Neural cell (in vitro differentiated cells): ENCODE measurements at regions not wholly inside any gene's neighbourhood (a gene's known extent, or its start where the extent isn't known, plus 50 kb on each side); places are given as distances from the start of the nearest gene placed in this dataset.

ENCODE experiments used
- H2AFZ ChIP-seq: fragments of 200-600, 300-800 bp; sonication (generic), shearing (Covaris generic); 2 replicates; pipeline ENCODE4 v1.6.0; 2014; ENCODE audit warnings: low read depth, mild to moderate bottlenecking, antibody characterized with exemption, low read length, moderate library complexity
- H3F3A ChIP-seq: fragments of 200-600 bp; shearing (Covaris generic); 2 replicates; pipeline ENCODE4 v1.6.1; 2016; ENCODE audit warnings: mild to moderate bottlenecking, moderate library complexity, mixed read lengths, antibody characterized with exemption, low read length; ENCODE audit not compliant: insufficient read depth, poor library complexity, severe bottlenecking
- H3K27ac ChIP-seq: fragments of 200-600, 300-800 bp; sonication (generic), shearing (Covaris generic); 2 replicates; pipeline ENCODE4 v1.5.1; 2014; ENCODE audit warnings: mild to moderate bottlenecking, low read length, moderate library complexity
- H3K27me3 ChIP-seq: fragments of 300-800, 200-600 bp; sonication (generic), shearing (Covaris generic); 2 replicates; pipeline ENCODE4 v1.6.0; 2014; ENCODE audit warnings: mild to moderate bottlenecking, low read depth, low read length, moderate library complexity; ENCODE audit not compliant: insufficient read depth
- H3K36me3 ChIP-seq: fragments of 300-800, 200-600 bp; sonication (generic), shearing (Covaris generic); 2 replicates; pipeline ENCODE4 v1.5.1; 2014; ENCODE audit warnings: mild to moderate bottlenecking, antibody characterized with exemption, low read length, moderate library complexity; ENCODE audit not compliant: insufficient read depth
- H3K4me2 ChIP-seq: fragments of 300-800, 200-600 bp; sonication (generic), shearing (Covaris generic); 2 replicates; pipeline ENCODE4 v1.6.0; 2014; ENCODE audit warnings: mild to moderate bottlenecking, low read length
- H3K4me3 ChIP-seq: fragments of 300-800, 200-600 bp; sonication (generic), shearing (Covaris generic); 2 replicates; pipeline ENCODE4 v1.5.1; 2014; ENCODE audit warnings: mild to moderate bottlenecking, low read length, moderate library complexity
- H3K79me2 ChIP-seq: fragments of 200-600 bp; shearing (Covaris generic); replicated peaks from 2 replicates; pipeline ENCODE4 v1.6.0; 2014; ENCODE audit warnings: mild to moderate bottlenecking, low read length, moderate library complexity; ENCODE audit not compliant: insufficient read depth
- H3K9ac ChIP-seq: fragments of 300-800, 200-600 bp; sonication (generic), shearing (Covaris generic); 2 replicates; pipeline ENCODE4 v1.6.1; 2016; ENCODE audit warnings: mild to moderate bottlenecking, low read length, mixed read lengths
- H3K9me2 ChIP-seq: fragments of 200-600 bp; shearing (Covaris generic); 2 replicates; pipeline ENCODE4 v1.6.1; 2016; ENCODE audit warnings: mild to moderate bottlenecking, low read length, mixed read lengths; ENCODE audit not compliant: insufficient read depth
- H3K9me3 ChIP-seq: fragments of 200-600, 300-800 bp; sonication (generic), shearing (Covaris generic); 2 replicates; pipeline ENCODE4 v1.6.1; 2016; ENCODE audit warnings: mild to moderate bottlenecking, mixed run types, low read length, moderate library complexity, mixed read lengths
- H4K20me1 ChIP-seq: fragments of 200-600 bp; shearing (Covaris generic); 2 replicates; pipeline ENCODE4 v1.6.1; 2016; ENCODE audit warnings: mild to moderate bottlenecking, mixed run types; ENCODE audit not compliant: insufficient read depth
- CTCF ChIP-seq: fragments of 450-650 bp; IDR thresholded peaks from 2 replicates; pipeline ENCODE4 v1.5.1; 2014; ENCODE audit warnings: antibody characterized with exemption, mild to moderate bottlenecking, moderate library complexity; ENCODE audit not compliant: poor library complexity, severe bottlenecking
- EP300 ChIP-seq: fragments of 450-650 bp; conservative IDR thresholded peaks from 2 replicates; pipeline ENCODE4 v1.6.1; 2014; ENCODE audit warnings: antibody characterized with exemption, mild to moderate bottlenecking, moderate library complexity; ENCODE audit not compliant: poor library complexity, severe bottlenecking
- EZH2 ChIP-seq: fragments of 200-600, 300-800 bp; shearing (Covaris generic), sonication (generic); IDR thresholded peaks from 2 replicates; pipeline ENCODE4 v1.6.1; 2014; ENCODE audit warnings: antibody characterized with exemption, low read length, borderline replicate concordance, mild to moderate bottlenecking; ENCODE audit not compliant: insufficient read depth, poor library complexity, severe bottlenecking
- MXI1 ChIP-seq: fragments of 450-650 bp; conservative IDR thresholded peaks from 2 replicates; pipeline ENCODE4 v1.6.1; 2014; ENCODE audit warnings: antibody characterized with exemption, mild to moderate bottlenecking; ENCODE audit not compliant: poor library complexity, severe bottlenecking
- REST ChIP-seq: IDR thresholded peaks from 2 replicates; pipeline ENCODE4 v1.6.1; 2012; ENCODE audit warnings: borderline replicate concordance
- SMC3 ChIP-seq: fragments of 450-650 bp; conservative IDR thresholded peaks from 2 replicates; pipeline ENCODE4 v1.6.1; 2014; ENCODE audit warnings: antibody characterized with exemption, mild to moderate bottlenecking, moderate library complexity; ENCODE audit not compliant: poor library complexity
- TAF1 ChIP-seq: IDR thresholded peaks from 2 replicates; pipeline ENCODE4 v1.6.1; 2012; ENCODE audit warnings: low read depth

- H3K36me3 ChIP-seq, result no peaks in the 10 kb centered on the region
- H3K27me3 ChIP-seq, result no peaks in the 10 kb centered on the region
- no peaks in the 10 kb centered on the region for H3K9me3 ChIP-seq
- H4K20me1 ChIP-seq, result no peaks in the 10 kb centered on the region
- no peak overlapping the region for H3K9ac ChIP-seq
- no peak overlapping the region for H3K4me3 ChIP-seq
- no peak overlapping the region for H2AFZ ChIP-seq
- H3F3A ChIP-seq, result no peaks in the 10 kb centered on the region
- no peaks in the 10 kb centered on the region for H3K79me2 ChIP-seq
- no peak overlapping the region for H3K27ac ChIP-seq
- no peaks in the 10 kb centered on the region for H3K9me2 ChIP-seq
- no peak overlapping the region for H3K4me2 ChIP-seq
- no peak for TF ChIP-seq EP300
- no peak for TF ChIP-seq CTCF
- TF ChIP-seq SMC3, result no peak
- no peak for TF ChIP-seq EZH2
- TF ChIP-seq MXI1, result no peak
- no peak for TF ChIP-seq TAF1
Observed at GRCh38 chr5:144712090-144712489, 541.4 kb downstream of the KCTD16 start.

GRCh38 chr5:144711172-144711571 lies 540.5 kb downstream of the KCTD16 start:
- Histone ChIP-seq H3K9me2 (no peaks in the 10 kb centered on the region), H3K27me3 (no peaks in the 10 kb centered on the region), H3K79me2 (no peaks in the 10 kb centered on the region), H3K9me3 (no peaks in the 10 kb centered on the region), H3K36me3 (no peaks in the 10 kb centered on the region), H3F3A (no peaks in the 10 kb centered on the region), H3K4me3 (no peak overlapping the region), H3K4me2 (no peak overlapping the region), H3K9ac (no peak overlapping the region), H3K27ac (no peak overlapping the region), H4K20me1 (no peaks in the 10 kb centered on the region), H2AFZ (no peak overlapping the region)
- TF ChIP-seq CTCF, result no peak

GRCh38 chr5:144710637-144711036 lies 540.0 kb downstream of the KCTD16 start:
- Histone ChIP-seq H3K4me3 (no peak overlapping the region), H3K36me3 (no peaks in the 10 kb centered on the region), H4K20me1 (no peaks in the 10 kb centered on the region), H3K79me2 (no peaks in the 10 kb centered on the region), H3K27me3 (no peaks in the 10 kb centered on the region), H3K27ac (no peak overlapping the region), H3K9me2 (no peaks in the 10 kb centered on the region), H3K9ac (no peak overlapping the region), H3F3A (no peaks in the 10 kb centered on the region), H3K9me3 (no peaks in the 10 kb centered on the region), H3K4me2 (no peak overlapping the region), H2AFZ (no peak overlapping the region)
- no peak for TF ChIP-seq REST
